ENCODE measurements at regions not wholly inside any gene's neighbourhood (a gene's known extent, or its start where the extent isn't known, plus 50 kb on each side); places are given as distances from the start of the nearest gene placed in this dataset.
"Not testable (repeated sequence)": the region's sequence is repeated elsewhere in the genome, so short reads cannot be mapped to it uniquely, and the experiment has no call there.

DNA sequence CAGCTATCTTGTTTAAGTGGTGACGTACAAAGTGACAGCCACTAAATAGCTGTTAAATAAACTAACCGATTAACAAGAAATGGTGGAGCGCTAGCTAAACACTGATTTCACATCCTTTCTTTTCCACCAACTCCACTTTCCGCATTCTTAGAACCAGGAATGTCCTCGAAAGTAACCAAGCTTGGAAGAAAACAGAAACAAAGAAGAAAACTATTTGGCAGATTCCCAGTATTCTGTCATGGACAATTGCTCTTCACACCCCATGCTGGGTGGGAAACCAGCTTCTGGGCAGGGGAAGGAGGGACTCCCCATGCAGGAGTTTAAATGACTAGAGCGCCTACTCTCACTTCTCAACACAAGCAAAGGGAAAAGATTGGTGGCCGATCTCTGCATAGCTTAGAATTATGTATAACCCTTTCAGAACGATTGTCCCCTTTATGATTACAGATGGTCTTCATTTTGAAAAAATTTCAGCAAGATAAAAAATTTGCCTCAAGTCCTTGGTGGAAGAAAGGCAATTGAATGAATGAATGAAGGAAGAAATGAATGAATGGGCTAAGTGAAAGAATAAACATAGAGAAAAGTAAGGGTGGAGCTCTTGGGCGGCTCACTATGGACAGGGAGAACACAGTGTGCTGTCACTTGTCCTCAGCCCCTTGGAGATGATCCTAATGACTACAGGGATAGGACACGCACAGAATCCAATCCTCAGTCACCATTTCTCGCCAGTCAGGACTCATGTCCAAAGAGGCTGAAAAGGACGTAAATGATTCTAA lies 148.7 kb upstream of the NEDD9 start:
- Histone ChIP-seq H3K27ac (ENCODE audit: low read depth, low read length) (no peak overlapping the region), H3K27me3 (ENCODE audit: control insufficient read depth, insufficient read depth, low read length) (no peaks in the 10 kb centered on the region), H3K9me3 (ENCODE audit: control insufficient read depth, insufficient read depth, low read length) (no peaks in the 10 kb centered on the region), H3K36me3 (ENCODE audit: control insufficient read depth, insufficient read depth, low read length) (no peaks in the 10 kb centered on the region), H3K4me3 (ENCODE audit: low read depth, low read length) (no peak overlapping the region), H3K4me1 (ENCODE audit: control insufficient read depth, insufficient read depth, low read length) (no peaks in the 10 kb centered on the region)
- no peak for DNase-seq (ENCODE audit: low read depth in 4 of 6, low spot score in 6 of 6)
- WGBS (ENCODE audit: insufficient coverage), result 90% methylated on average over 6 of the region's 12 CpGs

GRCh38 chr6:11380549-11380948 lies 148.1 kb upstream of the NEDD9 start:
- Histone ChIP-seq H3K27ac (ENCODE audit: low read depth, low read length) (no peak overlapping the region), H3K36me3 (ENCODE audit: control insufficient read depth, insufficient read depth, low read length) (no peaks in the 10 kb centered on the region), H3K9me3 (ENCODE audit: control insufficient read depth, insufficient read depth, low read length) (no peaks in the 10 kb centered on the region), H3K4me1 (ENCODE audit: control insufficient read depth, insufficient read depth, low read length) (no peaks in the 10 kb centered on the region), H3K27me3 (ENCODE audit: control insufficient read depth, insufficient read depth, low read length) (no peaks in the 10 kb centered on the region), H3K4me3 (ENCODE audit: low read depth, low read length) (no peak overlapping the region)
- no peak for DNase-seq (ENCODE audit: low read depth in 4 of 6, low spot score in 6 of 6)
- 81% methylated on average over 7 of the region's 7 CpGs for WGBS (ENCODE audit: insufficient coverage)

DNA sequence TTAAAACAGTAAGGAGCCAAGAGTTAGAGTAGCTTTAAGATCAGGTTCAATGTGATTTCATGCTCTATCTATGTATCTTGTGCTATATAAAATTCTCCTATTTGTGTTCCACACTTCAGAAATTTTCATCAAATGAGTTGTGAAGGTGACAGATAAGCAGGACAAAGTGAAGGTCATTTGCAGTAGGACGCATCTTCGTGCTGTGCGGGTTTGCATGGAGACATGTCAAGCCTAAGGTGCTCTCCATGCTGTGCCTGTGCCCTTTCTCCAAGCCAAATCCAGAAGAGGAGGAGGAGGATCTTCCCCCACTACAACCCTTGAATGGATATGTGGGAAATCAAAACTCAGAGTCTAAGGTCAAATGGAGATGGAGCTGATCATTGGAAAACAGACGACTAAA lies 147.3 kb upstream of the NEDD9 start:
- Histone ChIP-seq H3K36me3 (ENCODE audit: control insufficient read depth, insufficient read depth, low read length) (no peaks in the 10 kb centered on the region), H3K9me3 (ENCODE audit: control insufficient read depth, insufficient read depth, low read length) (no peaks in the 10 kb centered on the region), H3K27ac (ENCODE audit: low read depth, low read length) (no peak overlapping the region), H3K4me1 (ENCODE audit: control insufficient read depth, insufficient read depth, low read length) (no peaks in the 10 kb centered on the region), H3K4me3 (ENCODE audit: low read depth, low read length) (no peak overlapping the region), H3K27me3 (ENCODE audit: control insufficient read depth, insufficient read depth, low read length) (no peaks in the 10 kb centered on the region)
- WGBS (ENCODE audit: insufficient coverage), result 100% methylated on average over 1 of the region's 4 CpGs
- DNase-seq (ENCODE audit: low read depth in 4 of 6, low spot score in 6 of 6), result no peak

DNA sequence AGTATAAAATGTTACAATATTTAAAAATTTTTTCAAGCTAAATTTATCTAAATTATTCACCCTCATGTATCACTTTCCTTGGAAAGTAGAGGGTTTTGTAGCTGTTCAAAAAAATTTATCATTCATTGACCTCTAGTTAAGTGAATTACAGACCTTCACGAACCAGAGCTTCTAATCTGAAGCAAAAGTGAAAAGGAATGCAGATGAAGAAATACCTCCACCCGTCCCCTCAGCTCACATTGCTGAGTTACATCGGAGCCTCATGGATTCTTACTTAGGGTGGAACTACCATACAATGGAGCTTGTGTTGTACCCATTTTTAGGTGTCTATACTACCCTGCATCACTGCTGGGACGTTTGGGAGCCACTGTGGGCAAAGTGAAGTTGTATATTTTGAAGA lies 146.2 kb upstream of the NEDD9 start:
- no peak for DNase-seq (ENCODE audit: low read depth in 4 of 6, low spot score in 6 of 6)
- no peak overlapping the region for H3K4me3 ChIP-seq (ENCODE audit: low read depth, low read length)
- H3K27me3 ChIP-seq (ENCODE audit: control insufficient read depth, insufficient read depth, low read length), result no peaks in the 10 kb centered on the region
- no CpG with 5 or more reads among the region's 4 CpGs for WGBS (ENCODE audit: insufficient coverage)
- no peak overlapping the region for H3K27ac ChIP-seq (ENCODE audit: low read depth, low read length)
- no peaks in the 10 kb centered on the region for H3K9me3 ChIP-seq (ENCODE audit: control insufficient read depth, insufficient read depth, low read length)
- no peaks in the 10 kb centered on the region for H3K4me1 ChIP-seq (ENCODE audit: control insufficient read depth, insufficient read depth, low read length)
- H3K36me3 ChIP-seq (ENCODE audit: control insufficient read depth, insufficient read depth, low read length), result no peaks in the 10 kb centered on the region

DNA sequence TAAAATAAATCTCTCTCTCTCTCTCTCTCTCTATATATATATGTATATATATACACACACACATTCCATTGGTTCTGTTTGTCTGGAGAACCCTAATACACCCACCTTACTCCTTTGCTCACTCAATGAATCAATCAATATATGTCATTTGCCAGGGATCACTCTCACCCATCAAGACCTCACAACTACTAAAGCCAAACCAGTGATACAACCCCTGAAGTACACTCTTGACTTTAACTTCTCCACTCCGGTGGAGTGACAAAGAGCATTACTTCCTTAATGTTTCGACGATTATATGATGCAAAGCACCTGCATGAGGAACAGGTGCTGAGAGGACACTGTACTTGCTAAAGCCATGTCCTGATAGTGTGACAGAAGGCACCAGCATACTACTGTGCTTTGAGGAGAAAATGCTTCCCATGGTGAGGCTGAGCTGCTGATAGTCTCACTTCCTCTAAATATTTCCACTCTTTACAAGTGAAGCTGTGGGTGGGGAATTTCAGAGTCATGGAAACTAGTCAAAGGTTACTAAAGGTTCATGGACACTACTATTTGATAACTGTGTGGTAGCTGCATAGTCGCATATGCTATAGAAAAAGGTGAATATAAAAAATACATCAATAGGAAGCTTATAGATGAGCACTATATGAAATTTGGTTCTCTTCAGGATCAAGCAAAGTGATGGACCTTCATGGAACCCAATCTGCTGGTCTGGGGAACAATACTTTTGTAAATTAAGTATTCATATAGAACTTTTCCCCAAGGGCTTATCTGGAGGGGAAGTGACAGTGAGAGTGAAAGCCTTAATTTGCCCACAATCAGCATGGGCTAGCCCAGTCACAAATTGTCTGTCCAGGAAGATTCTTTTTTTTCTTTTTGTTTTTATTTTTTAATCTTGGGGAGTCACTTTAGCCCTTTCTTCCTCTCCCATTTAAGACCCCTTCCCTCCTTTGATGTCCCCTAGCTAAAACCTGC lies 141.9 kb upstream of the NEDD9 start:
- Histone ChIP-seq H3K27me3 (ENCODE audit: control insufficient read depth, insufficient read depth, low read length) (no peaks in the 10 kb centered on the region), H3K4me3 (ENCODE audit: low read depth, low read length) (no peak overlapping the region), H3K4me1 (ENCODE audit: control insufficient read depth, insufficient read depth, low read length) (peaks cover 11% of the 10 kb centered on the region), H3K9me3 (ENCODE audit: control insufficient read depth, insufficient read depth, low read length) (no peaks in the 10 kb centered on the region), H3K36me3 (ENCODE audit: control insufficient read depth, insufficient read depth, low read length) (no peaks in the 10 kb centered on the region), H3K27ac (ENCODE audit: low read depth, low read length) (no peak overlapping the region)
- DNase-seq (ENCODE audit: low read depth in 4 of 6, low spot score in 6 of 6), result peak in 1 of 6 donors; percentile 18
- 91% methylated on average over 3 of the region's 4 CpGs for WGBS (ENCODE audit: insufficient coverage)

GRCh38 chr6:11373208-11373607 lies 140.7 kb upstream of the NEDD9 start:
- Histone ChIP-seq H3K27ac (ENCODE audit: low read depth, low read length) (no peak overlapping the region), H3K4me1 (ENCODE audit: control insufficient read depth, insufficient read depth, low read length) (peaks cover 11% of the 10 kb centered on the region), H3K4me3 (ENCODE audit: low read depth, low read length) (no peak overlapping the region), H3K9me3 (ENCODE audit: control insufficient read depth, insufficient read depth, low read length) (no peaks in the 10 kb centered on the region), H3K36me3 (ENCODE audit: control insufficient read depth, insufficient read depth, low read length) (no peaks in the 10 kb centered on the region), H3K27me3 (ENCODE audit: control insufficient read depth, insufficient read depth, low read length) (no peaks in the 10 kb centered on the region)
- no CpG with 5 or more reads among the region's 1 CpG for WGBS (ENCODE audit: insufficient coverage)
- no peak for DNase-seq (ENCODE audit: low read depth in 4 of 6, low spot score in 6 of 6)

GRCh38 chr6:11372186-11372790 lies 139.8 kb upstream of the NEDD9 start:
- H3K9me3 ChIP-seq (ENCODE audit: control insufficient read depth, insufficient read depth, low read length); H3K36me3 ChIP-seq (ENCODE audit: control insufficient read depth, insufficient read depth, low read length); DNase-seq (ENCODE audit: low read depth in 4 of 6, low spot score in 6 of 6); H3K4me3 ChIP-seq (ENCODE audit: low read depth, low read length); H3K27me3 ChIP-seq (ENCODE audit: control insufficient read depth, insufficient read depth, low read length); H3K27ac ChIP-seq (ENCODE audit: low read depth, low read length): not testable (repeated sequence)
- H3K4me1 ChIP-seq (ENCODE audit: control insufficient read depth, insufficient read depth, low read length), result peaks cover 11% of the 10 kb centered on the region

DNA sequence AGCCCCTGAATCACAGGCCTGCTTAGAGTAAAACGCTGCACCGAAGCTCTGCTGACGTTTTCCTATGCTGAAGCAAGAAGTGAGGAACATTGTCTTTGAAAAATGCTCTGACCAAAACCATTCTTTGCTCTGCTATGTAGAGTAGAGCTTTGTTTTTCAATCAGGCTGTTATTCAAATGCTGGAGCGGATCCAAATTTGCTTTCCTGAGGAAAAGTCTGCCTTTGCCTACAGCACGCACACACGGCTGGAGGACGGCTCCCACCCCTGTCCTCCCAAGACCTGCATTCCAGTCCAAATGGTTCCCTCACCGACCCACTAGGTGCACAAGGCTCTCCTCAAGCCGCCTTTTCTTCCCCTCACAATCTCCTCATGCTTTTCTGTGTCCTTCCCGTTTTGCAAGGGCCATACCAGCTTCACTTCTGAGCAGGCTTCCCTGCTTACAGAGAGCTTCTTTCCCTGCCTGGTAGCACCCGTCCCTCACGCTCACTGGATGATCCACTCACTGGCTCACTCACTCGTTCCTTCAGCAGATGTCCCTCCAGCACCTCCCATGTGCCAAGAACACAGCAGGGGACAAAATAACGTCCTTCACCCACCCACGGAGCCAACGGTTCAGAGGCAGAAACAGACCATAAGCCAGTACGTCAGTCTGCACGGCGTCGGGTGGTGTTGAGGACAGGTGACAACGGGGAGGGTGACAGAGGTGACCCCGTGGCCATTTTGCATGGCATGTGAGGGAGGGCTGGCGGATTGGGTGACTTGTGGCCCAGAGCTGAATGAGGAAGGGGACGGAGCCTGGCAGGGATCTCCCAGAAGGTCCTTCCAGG lies 137.9 kb upstream of the NEDD9 start:
- DNase-seq (ENCODE audit: low read depth in 4 of 6, low spot score in 6 of 6), result peak in 1 of 6 donors; percentile 61
- Histone ChIP-seq H3K9me3 (ENCODE audit: control insufficient read depth, insufficient read depth, low read length) (no peaks in the 10 kb centered on the region), H3K27ac (ENCODE audit: low read depth, low read length) (peak overlapping the region; percentile 18), H3K4me3 (ENCODE audit: low read depth, low read length) (no peak overlapping the region), H3K27me3 (ENCODE audit: control insufficient read depth, insufficient read depth, low read length) (no peaks in the 10 kb centered on the region), H3K36me3 (ENCODE audit: control insufficient read depth, insufficient read depth, low read length) (no peaks in the 10 kb centered on the region), H3K4me1 (ENCODE audit: control insufficient read depth, insufficient read depth, low read length) (peaks cover 11% of the 10 kb centered on the region)
- WGBS (ENCODE audit: insufficient coverage), result 65% methylated on average over 23 of the region's 24 CpGs

GRCh38 chr6:11368760-11369159 lies 136.3 kb upstream of the NEDD9 start:
- no peak for DNase-seq (ENCODE audit: low read depth in 4 of 6, low spot score in 6 of 6)
- Histone ChIP-seq H3K27me3 (ENCODE audit: control insufficient read depth, insufficient read depth, low read length) (no peaks in the 10 kb centered on the region), H3K27ac (ENCODE audit: low read depth, low read length) (no peak overlapping the region), H3K9me3 (ENCODE audit: control insufficient read depth, insufficient read depth, low read length) (no peaks in the 10 kb centered on the region), H3K36me3 (ENCODE audit: control insufficient read depth, insufficient read depth, low read length) (no peaks in the 10 kb centered on the region), H3K4me3 (ENCODE audit: low read depth, low read length) (no peak overlapping the region), H3K4me1 (ENCODE audit: control insufficient read depth, insufficient read depth, low read length) (peaks cover 11% of the 10 kb centered on the region)
- no CpG with 5 or more reads among the region's 1 CpG for WGBS (ENCODE audit: insufficient coverage)
